Uterus (tissue), 2 donors: ENCODE measurements at regions not wholly inside any gene's neighbourhood (a gene's known extent, or its start where the extent isn't known, plus 50 kb on each side); places are given as distances from the start of the nearest gene placed in this dataset.

Experiments used
- CTCF ChIP-seq, 4 experiments: fragments of 200-600 bp in 2 of 4; fragments of 450-650 bp in 2 of 4; sonication (generic) in 2 of 4; IDR thresholded peaks; one replicate each; pipeline ENCODE4 v1.5.1; 2016 to 2019; ENCODE audit warnings: antibody characterized with exemption in 4 of 4, mild to moderate bottlenecking in 2 of 4, moderate library complexity in 1 of 4
- POLR2A ChIP-seq, 2 donors: fragments of 450-650 bp; IDR thresholded peaks; one replicate each; pipeline ENCODE4 v1.6.1; 2016; ENCODE audit warnings: antibody characterized with exemption in 2 of 2, mild to moderate bottlenecking in 1 of 2, moderate library complexity in 1 of 2

GRCh38 chr2:168344706-168345105 is 97.3 kb upstream of the STK39 start:
- TF ChIP-seq CTCF (IDR thresholded peaks at IDR 0.05) = no peak
- TF ChIP-seq POLR2A (IDR thresholded peaks at IDR 0.05) = no peak
